ENCODE measurements at regions not wholly inside any gene's neighbourhood (a gene's known extent, or its start where the extent isn't known, plus 50 kb on each side); places are given as distances from the start of the nearest gene placed in this dataset.

GRCh38 chr2:102951249-102951648 is 189.4 kb downstream of the TMEM182 start:
- DNase-seq, result no peak

- no peak for DNase-seq
Measured at GRCh38 chr2:102967451-102967850, 205.6 kb downstream of the TMEM182 start.

- DNase-seq, result no peak
Measured at GRCh38 chr2:102968375-102968774, 206.5 kb downstream of the TMEM182 start.

- no peak for DNase-seq
Measured at GRCh38 chr2:102971701-102972100, 209.9 kb downstream of the TMEM182 start.

- DNase-seq, result peak in 36 of 56 donors; percentile 0 to 62 (median 18)
Measured at GRCh38 chr2:102975996-102976975, 214.5 kb downstream of the TMEM182 start.

GRCh38 chr2:102977426-102978090 is 215.7 kb downstream of the TMEM182 start:
- no peak for DNase-seq

- no peak for DNase-seq
Measured at GRCh38 chr2:102978091-102978490, 216.3 kb downstream of the TMEM182 start.

GRCh38 chr2:102979429-102979828 is 217.6 kb downstream of the TMEM182 start:
- DNase-seq, result peak in 1 of 56 donors; percentile 2

GRCh38 chr2:102983786-102984185 is 222.0 kb downstream of the TMEM182 start:
- no peak for DNase-seq

GRCh38 chr2:102986826-102987490 is 225.1 kb downstream of the TMEM182 start:
- DNase-seq, result no peak

GRCh38 chr2:102992607-102993006 is 230.8 kb downstream of the TMEM182 start:
- no peak for DNase-seq

- no peak for DNase-seq
Measured at GRCh38 chr2:102999958-103000357, 238.1 kb downstream of the TMEM182 start.

- no peak for DNase-seq
Measured at GRCh38 chr2:103002954-103003353, 241.1 kb downstream of the TMEM182 start.

GRCh38 chr2:103003750-103004260 is 242.0 kb downstream of the TMEM182 start:
- DNase-seq, result no peak

GRCh38 chr2:103004426-103004942 is 242.7 kb downstream of the TMEM182 start:
- no peak for DNase-seq

GRCh38 chr2:103005393-103005792 is 243.6 kb downstream of the TMEM182 start:
- DNase-seq, result no peak

- DNase-seq, result no peak
Measured at GRCh38 chr2:103007086-103007485, 245.3 kb downstream of the TMEM182 start.

GRCh38 chr2:103008586-103008985 is 246.8 kb downstream of the TMEM182 start:
- peak in 2 of 56 donors; percentile 2 for DNase-seq

GRCh38 chr2:103009871-103010270 is 248.0 kb downstream of the TMEM182 start:
- no peak for DNase-seq

- no peak for DNase-seq
Measured at GRCh38 chr2:103010306-103010705, 248.5 kb downstream of the TMEM182 start.

GRCh38 chr2:103010751-103011150 is 248.9 kb downstream of the TMEM182 start:
- no peak for DNase-seq

Data from amygdala (tissue), 56 donors.